Mesothelial cell of epicardium (in vitro differentiated cells): ENCODE measurements at regions not wholly inside any gene's neighbourhood (a gene's known extent, or its start where the extent isn't known, plus 50 kb on each side); places are given as distances from the start of the nearest gene placed in this dataset.

Experiments
- DNase-seq, 2 experiments: peaks; one replicate each; pipeline ENCODE4 v3.0.0; 2021; ENCODE audit warnings: low spot score in 2 of 2; ENCODE audit not compliant: unreplicated experiment in 2 of 2
- H3K27ac Mint-ChIP-seq: 2 replicates; pipeline ENCODE4 v1.8.0; 2021; ENCODE audit warnings: mixed read lengths
- H3K27me3 Mint-ChIP-seq: 2 replicates; pipeline ENCODE4 v1.8.0; 2021; ENCODE audit warnings: low read depth, mixed read lengths
- H3K36me3 Mint-ChIP-seq: 2 replicates; pipeline ENCODE4 v1.8.0; 2021; ENCODE audit warnings: mixed read lengths
- H3K4me1 Mint-ChIP-seq: 2 replicates; pipeline ENCODE4 v1.8.0; 2021; ENCODE audit warnings: mixed read lengths
- H3K4me3 Mint-ChIP-seq: 2 replicates; pipeline ENCODE4 v1.8.0; 2021; ENCODE audit warnings: mild to moderate bottlenecking, moderate library complexity, mixed read lengths
- H3K9me3 Mint-ChIP-seq: 2 replicates; pipeline ENCODE4 v1.8.0; 2021; ENCODE audit warnings: mixed read lengths
- TF ChIP-seq, protein P1 (sequence below): fragments of 200-600 bp; sonication (generic); IDR thresholded peaks from one replicate; pipeline ENCODE4 v1.5.0; 2021; ENCODE audit warnings: antibody characterized with exemption; ENCODE audit not compliant: unreplicated experiment

DNA sequence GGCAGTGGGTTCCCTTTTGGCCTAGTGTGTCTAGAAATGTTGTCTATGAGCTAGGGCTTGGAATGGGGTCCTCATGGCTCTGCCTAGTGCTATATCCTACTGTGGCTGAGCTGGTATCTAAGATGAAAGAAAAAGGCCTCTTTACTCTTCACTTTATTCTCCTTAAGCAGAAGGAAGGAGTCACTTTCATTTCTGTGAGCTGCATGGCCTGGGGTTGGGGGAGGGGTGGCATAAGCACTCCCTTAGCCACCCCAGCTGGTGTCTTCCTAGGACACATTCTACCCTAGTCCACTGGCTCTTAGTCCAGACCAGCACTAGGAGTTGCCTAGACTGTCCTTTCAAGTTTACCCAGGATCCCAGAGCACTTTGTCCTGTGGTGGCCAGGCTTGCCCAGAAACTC is 1148.9 kb upstream of the CNTN5 start:
- DNase-seq, result no peak
- Mint-ChIP-seq H3K4me1 (no peaks in the 10 kb centered on the region), H3K9me3 (peaks cover 38% of the 10 kb centered on the region), H3K36me3 (peaks cover 4% of the 10 kb centered on the region), H3K4me3 (no peak overlapping the region), H3K27ac (no peak overlapping the region), H3K27me3 (no peaks in the 10 kb centered on the region)
- TF ChIP-seq, protein P1, sequence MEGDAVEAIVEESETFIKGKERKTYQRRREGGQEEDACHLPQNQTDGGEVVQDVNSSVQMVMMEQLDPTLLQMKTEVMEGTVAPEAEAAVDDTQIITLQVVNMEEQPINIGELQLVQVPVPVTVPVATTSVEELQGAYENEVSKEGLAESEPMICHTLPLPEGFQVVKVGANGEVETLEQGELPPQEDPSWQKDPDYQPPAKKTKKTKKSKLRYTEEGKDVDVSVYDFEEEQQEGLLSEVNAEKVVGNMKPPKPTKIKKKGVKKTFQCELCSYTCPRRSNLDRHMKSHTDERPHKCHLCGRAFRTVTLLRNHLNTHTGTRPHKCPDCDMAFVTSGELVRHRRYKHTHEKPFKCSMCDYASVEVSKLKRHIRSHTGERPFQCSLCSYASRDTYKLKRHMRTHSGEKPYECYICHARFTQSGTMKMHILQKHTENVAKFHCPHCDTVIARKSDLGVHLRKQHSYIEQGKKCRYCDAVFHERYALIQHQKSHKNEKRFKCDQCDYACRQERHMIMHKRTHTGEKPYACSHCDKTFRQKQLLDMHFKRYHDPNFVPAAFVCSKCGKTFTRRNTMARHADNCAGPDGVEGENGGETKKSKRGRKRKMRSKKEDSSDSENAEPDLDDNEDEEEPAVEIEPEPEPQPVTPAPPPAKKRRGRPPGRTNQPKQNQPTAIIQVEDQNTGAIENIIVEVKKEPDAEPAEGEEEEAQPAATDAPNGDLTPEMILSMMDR, result no peak

DNA sequence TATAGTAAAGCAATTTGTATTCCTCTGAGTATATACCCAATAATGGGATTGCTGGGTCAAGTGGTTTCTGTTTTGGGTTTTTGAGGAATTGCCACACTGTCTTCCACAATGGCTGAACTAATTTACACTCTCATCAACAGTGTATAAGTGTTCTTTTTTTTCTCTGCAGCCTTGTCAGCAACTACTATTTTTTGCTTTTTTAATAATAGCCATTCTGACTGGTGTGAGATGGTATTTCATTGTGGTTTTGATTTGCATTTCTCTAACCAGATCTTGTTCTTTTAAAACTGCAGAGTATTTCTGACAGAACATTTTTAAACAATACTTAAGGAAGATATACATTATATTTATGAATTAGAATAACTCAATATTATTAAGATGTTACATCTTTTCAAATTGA is 1140.5 kb upstream of the CNTN5 start:
- TF ChIP-seq, protein P1, result no peak
- H3K4me3 Mint-ChIP-seq, result no peak overlapping the region
- H3K36me3 Mint-ChIP-seq, result peaks cover 4% of the 10 kb centered on the region
- H3K9me3 Mint-ChIP-seq, result peaks cover 9% of the 10 kb centered on the region
- DNase-seq, result no peak
- H3K4me1 Mint-ChIP-seq, result no peaks in the 10 kb centered on the region
- H3K27ac Mint-ChIP-seq, result no peak overlapping the region
- peaks cover 3% of the 10 kb centered on the region for H3K27me3 Mint-ChIP-seq

DNA sequence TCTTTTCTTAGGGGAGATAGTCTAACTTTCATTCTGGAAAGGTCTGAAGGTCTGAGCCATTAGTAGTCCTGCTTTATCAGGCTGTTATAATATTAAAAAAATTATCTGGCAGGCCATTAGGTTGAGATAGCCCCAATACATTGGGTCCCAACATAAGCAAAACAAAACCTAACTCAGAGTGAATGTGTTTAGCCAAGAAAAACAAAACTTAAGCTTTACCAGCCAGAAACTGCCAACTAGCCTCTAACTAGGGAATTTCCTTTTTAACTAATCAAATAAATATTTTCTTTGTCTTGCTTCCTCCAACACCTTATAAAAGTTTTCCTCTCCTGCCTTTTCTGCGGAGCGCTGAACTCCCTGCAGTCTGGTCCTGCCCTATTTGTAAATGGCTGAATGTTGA is 1137.7 kb upstream of the CNTN5 start:
- H3K27me3 Mint-ChIP-seq, result peaks cover 3% of the 10 kb centered on the region
- TF ChIP-seq, protein P1, result no peak
- no peak overlapping the region for H3K4me3 Mint-ChIP-seq
- no peaks in the 10 kb centered on the region for H3K4me1 Mint-ChIP-seq
- H3K36me3 Mint-ChIP-seq, result peaks cover 4% of the 10 kb centered on the region
- no peak for DNase-seq
- peaks cover 9% of the 10 kb centered on the region for H3K9me3 Mint-ChIP-seq
- H3K27ac Mint-ChIP-seq, result no peak overlapping the region

DNA sequence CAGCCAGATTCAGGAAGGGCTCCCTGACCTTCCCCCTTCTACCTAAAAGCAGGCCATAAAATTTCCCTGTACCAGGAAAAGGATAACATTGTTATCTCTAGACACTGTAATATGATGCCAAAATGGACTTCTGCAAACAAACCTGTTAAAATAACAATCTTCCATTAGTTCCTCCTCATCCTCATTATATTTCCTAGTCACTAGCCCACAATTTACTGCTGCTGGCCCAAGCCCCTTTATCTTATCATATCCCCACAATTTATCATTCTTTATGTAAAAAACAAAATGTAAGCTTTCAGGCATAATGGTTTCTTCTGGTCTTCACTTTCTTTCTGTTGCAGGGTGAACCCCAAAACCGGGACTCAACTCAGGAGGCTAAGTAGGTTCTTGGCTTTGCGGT is 1132.1 kb upstream of the CNTN5 start:
- TF ChIP-seq, protein P1, result no peak
- Mint-ChIP-seq H3K4me1 (no peaks in the 10 kb centered on the region), H3K27ac (no peak overlapping the region), H3K27me3 (peaks cover 3% of the 10 kb centered on the region), H3K36me3 (no peaks in the 10 kb centered on the region), H3K4me3 (no peak overlapping the region), H3K9me3 (peaks cover 12% of the 10 kb centered on the region)
- DNase-seq, result no peak

DNA sequence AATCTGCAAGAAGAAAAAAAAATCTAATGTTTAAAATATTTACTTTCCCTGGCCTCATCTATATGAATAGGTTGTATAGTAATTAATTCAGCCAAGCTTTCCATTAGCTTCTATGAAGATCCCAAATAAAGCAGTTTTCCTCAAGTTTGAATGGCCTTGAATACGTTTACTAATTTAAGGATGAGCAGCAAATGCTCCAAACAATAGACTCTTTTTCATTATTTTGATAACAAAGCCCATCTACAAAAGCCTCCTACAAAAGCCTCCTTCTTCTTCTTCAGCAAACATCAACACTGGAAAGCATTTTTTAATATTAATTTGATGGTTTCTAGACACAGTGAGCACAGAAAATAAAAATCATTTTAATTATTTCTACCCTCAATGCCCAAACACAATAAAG is 1130.3 kb upstream of the CNTN5 start:
- H3K4me3 Mint-ChIP-seq, result no peak overlapping the region
- H3K27me3 Mint-ChIP-seq, result no peaks in the 10 kb centered on the region
- no peaks in the 10 kb centered on the region for H3K4me1 Mint-ChIP-seq
- DNase-seq, result no peak
- H3K27ac Mint-ChIP-seq, result no peak overlapping the region
- TF ChIP-seq, protein P1, result no peak
- no peaks in the 10 kb centered on the region for H3K36me3 Mint-ChIP-seq
- H3K9me3 Mint-ChIP-seq, result peaks cover 12% of the 10 kb centered on the region

DNA sequence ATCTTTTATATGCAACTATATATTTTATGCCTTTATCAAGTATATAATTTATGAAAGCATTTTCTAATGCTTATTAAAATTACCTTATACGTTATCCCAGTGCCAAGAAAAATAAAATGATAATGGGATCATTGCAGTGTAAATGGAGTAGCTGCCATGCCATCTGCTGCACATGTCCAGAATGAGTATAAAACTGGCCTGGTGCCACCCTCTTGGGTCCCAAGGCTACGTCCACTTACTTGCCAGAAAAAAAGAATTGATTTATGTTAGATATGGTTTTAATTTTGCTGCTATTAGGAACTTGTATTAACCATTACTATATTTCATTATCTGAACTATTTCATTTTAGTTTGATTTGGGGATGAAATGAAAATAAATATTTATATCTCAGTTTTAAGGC is 1127.1 kb upstream of the CNTN5 start:
- no peak for DNase-seq
- Mint-ChIP-seq H3K4me1 (no peaks in the 10 kb centered on the region), H3K9me3 (peaks cover 10% of the 10 kb centered on the region), H3K27me3 (no peaks in the 10 kb centered on the region), H3K4me3 (no peak overlapping the region), H3K27ac (no peak overlapping the region), H3K36me3 (no peaks in the 10 kb centered on the region)
- TF ChIP-seq, protein P1, result no peak
